WTC11 (cell line): ENCODE measurements at regions not wholly inside any gene's neighbourhood (a gene's known extent, or its start where the extent isn't known, plus 50 kb on each side); places are given as distances from the start of the nearest gene placed in this dataset.

Source experiments
- CREB1 ChIP-seq: sonication (generic); formaldehyde crosslinking; IDR thresholded peaks from 2 replicates; pipeline ENCODE4 v1.8.0; 2023; ENCODE audit warnings: mild to moderate bottlenecking, missing genetic modification reagents
- CTCF ChIP-seq: fragments of 200-600 bp; IDR thresholded peaks from 2 replicates; pipeline ENCODE4 v1.8.0; 2022; ENCODE audit warnings: antibody characterized with exemption
- E2F1 ChIP-seq: sonication (generic); formaldehyde crosslinking; IDR thresholded peaks from 2 replicates; pipeline ENCODE4 v1.8.0; 2022; ENCODE audit warnings: mild to moderate bottlenecking, missing genetic modification reagents
- EMX1 ChIP-seq: fragments of 250-450 bp; sonication (Bioruptor Pico); IDR thresholded peaks from 2 replicates; pipeline ENCODE4 v1.8.0; 2021; ENCODE audit warnings: mild to moderate bottlenecking
- FOXK1 ChIP-seq: sonication (generic); formaldehyde crosslinking; IDR thresholded peaks from 2 replicates; pipeline ENCODE4 v1.8.0; 2022; ENCODE audit warnings: mild to moderate bottlenecking, moderate library complexity, missing genetic modification reagents
- FOXP4 ChIP-seq: sonication (generic); formaldehyde crosslinking; IDR thresholded peaks from 2 replicates; pipeline ENCODE4 v1.8.0; 2022; ENCODE audit warnings: mild to moderate bottlenecking, missing genetic modification reagents
- JUN ChIP-seq: sonication (generic); formaldehyde crosslinking; IDR thresholded peaks from 2 replicates; pipeline ENCODE4 v1.8.0; 2023; ENCODE audit warnings: mild to moderate bottlenecking, missing genetic modification reagents
- ZBTB21 ChIP-seq: sonication (generic); formaldehyde crosslinking; IDR thresholded peaks from 2 replicates; pipeline ENCODE4 v1.8.1; 2023; ENCODE audit warnings: mild to moderate bottlenecking, missing genetic modification reagents, borderline replicate concordance
- ZNF121 ChIP-seq: sonication (generic); formaldehyde crosslinking; IDR thresholded peaks from 2 replicates; pipeline ENCODE4 v1.8.0; 2023; ENCODE audit warnings: missing genetic modification reagents

GRCh38 chr11:119902656-119903231 lies 173.7 kb upstream of the NECTIN1 start:
- no peak for TF ChIP-seq EMX1 (CRISPR knock-in tag)
- no peak for TF ChIP-seq CTCF
- TF ChIP-seq FOXK1 (CRISPR knock-in tag), result no peak
- TF ChIP-seq FOXP4 (CRISPR knock-in tag), result no peak
- TF ChIP-seq JUN, result no peak
- no peak for TF ChIP-seq CREB1 (CRISPR knock-in tag)
- no peak for TF ChIP-seq ZBTB21
- no peak for TF ChIP-seq E2F1 (CRISPR knock-in tag)
- no peak for TF ChIP-seq ZNF121 (CRISPR knock-in tag)
